ENCODE measurements at regions not wholly inside any gene's neighbourhood (a gene's known extent, or its start where the extent isn't known, plus 50 kb on each side); places are given as distances from the start of the nearest gene placed in this dataset.

GRCh38 chr13:33934951-33935371 lies 117.0 kb downstream of the RFC3 start:
- ATAC-seq (no peak), DNase-seq (no peak)
- Mint-ChIP-seq H3K27me3 (no peaks in the 10 kb centered on the region), H3K4me1 (no peaks in the 10 kb centered on the region), H3K27ac (no peak overlapping the region), H3K4me3 (no peak overlapping the region), H3K9me3 (no peaks in the 10 kb centered on the region)

- no peak overlapping the region for H3K4me3 Mint-ChIP-seq
- H3K4me1 Mint-ChIP-seq = no peaks in the 10 kb centered on the region
- DNase-seq (no peak), ATAC-seq (no peak)
- H3K27ac Mint-ChIP-seq = no peak overlapping the region
- H3K27me3 Mint-ChIP-seq = no peaks in the 10 kb centered on the region
- no peaks in the 10 kb centered on the region for H3K9me3 Mint-ChIP-seq
Measured at GRCh38 chr13:33935969-33936368, 118.0 kb downstream of the RFC3 start.

GRCh38 chr13:33937373-33938098 lies 119.6 kb downstream of the RFC3 start:
- Mint-ChIP-seq H3K9me3 (no peaks in the 10 kb centered on the region), H3K27ac (no peak overlapping the region), H3K27me3 (no peaks in the 10 kb centered on the region), H3K4me1 (no peaks in the 10 kb centered on the region), H3K4me3 (no peak overlapping the region)
- DNase-seq = no peak
- ATAC-seq = no peak

GRCh38 chr13:33940256-33940655 lies 122.3 kb downstream of the RFC3 start:
- no peak overlapping the region for H3K4me3 Mint-ChIP-seq

GRCh38 chr13:33940898-33941297 lies 122.9 kb downstream of the RFC3 start:
- ATAC-seq (no peak), DNase-seq (no peak)
- Mint-ChIP-seq H3K4me3 (no peak overlapping the region), H3K27me3 (no peaks in the 10 kb centered on the region), H3K9me3 (no peaks in the 10 kb centered on the region), H3K27ac (peak overlapping the region in 1 of 2 donors; percentile 54), H3K4me1 (no peaks in the 10 kb centered on the region)

More at GRCh38 chr13:33940256-33940655, 122.3 kb downstream of the RFC3 start:
- no peak for ATAC-seq
- H3K4me1 Mint-ChIP-seq = no peaks in the 10 kb centered on the region
- no peaks in the 10 kb centered on the region for H3K9me3 Mint-ChIP-seq
- no peak for DNase-seq
- no peak overlapping the region for H3K27ac Mint-ChIP-seq
- H3K27me3 Mint-ChIP-seq = no peaks in the 10 kb centered on the region

- no peaks in the 10 kb centered on the region for H3K27me3 Mint-ChIP-seq
- H3K27ac Mint-ChIP-seq = no peak overlapping the region
Measured at GRCh38 chr13:33945477-33945876, 127.5 kb downstream of the RFC3 start.

GRCh38 chr13:33953203-33953602 lies 135.3 kb downstream of the RFC3 start:
- H3K27me3 Mint-ChIP-seq = no peaks in the 10 kb centered on the region
- H3K4me3 Mint-ChIP-seq = no peak overlapping the region
- no peaks in the 10 kb centered on the region for H3K9me3 Mint-ChIP-seq
- H3K27ac Mint-ChIP-seq = no peak overlapping the region
- ATAC-seq = no peak
- H3K4me1 Mint-ChIP-seq = no peaks in the 10 kb centered on the region
- DNase-seq = no peak

More at GRCh38 chr13:33945477-33945876, 127.5 kb downstream of the RFC3 start:
- no peak for DNase-seq
- Mint-ChIP-seq H3K9me3 (peaks cover 0 to 9% of the 10 kb centered on the region in 2 donors), H3K4me1 (no peaks in the 10 kb centered on the region), H3K4me3 (no peak overlapping the region)
- ATAC-seq = no peak

- Mint-ChIP-seq H3K27me3 (no peaks in the 10 kb centered on the region), H3K27ac (no peak overlapping the region), H3K4me3 (no peak overlapping the region), H3K9me3 (no peaks in the 10 kb centered on the region), H3K4me1 (no peaks in the 10 kb centered on the region)
- ATAC-seq (no peak), DNase-seq (no peak)
Measured at GRCh38 chr13:33953781-33954180, 135.8 kb downstream of the RFC3 start.

GRCh38 chr13:33956346-33956745 lies 138.4 kb downstream of the RFC3 start:
- H3K27me3 Mint-ChIP-seq = no peaks in the 10 kb centered on the region
- no peak for DNase-seq
- H3K9me3 Mint-ChIP-seq = no peaks in the 10 kb centered on the region
- no peak for ATAC-seq
- H3K4me3 Mint-ChIP-seq = no peak overlapping the region
- H3K4me1 Mint-ChIP-seq = no peaks in the 10 kb centered on the region
- H3K27ac Mint-ChIP-seq = no peak overlapping the region

DNA sequence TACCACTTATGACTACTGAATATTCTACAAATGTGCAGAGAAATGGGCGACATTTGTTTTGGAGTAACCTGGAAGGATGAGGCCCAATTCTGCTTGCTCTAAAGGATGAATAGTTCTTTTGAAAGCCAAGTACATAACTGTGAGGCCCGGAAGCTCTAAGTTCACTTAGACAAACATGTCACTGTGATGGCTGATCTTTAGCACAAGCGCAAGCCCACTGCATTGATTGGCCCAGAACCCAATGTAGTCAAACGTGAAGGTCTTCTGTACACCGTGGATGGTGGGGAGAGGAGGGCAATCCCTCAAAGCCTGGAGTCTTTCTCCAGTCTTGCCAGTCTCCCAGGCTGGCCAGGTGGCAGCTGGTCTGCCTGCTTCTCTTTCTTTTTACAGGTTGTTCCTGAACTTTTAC lies 139.6 kb downstream of the RFC3 start:
- H3K27me3 Mint-ChIP-seq = no peaks in the 10 kb centered on the region
- no peak for ATAC-seq

DNA sequence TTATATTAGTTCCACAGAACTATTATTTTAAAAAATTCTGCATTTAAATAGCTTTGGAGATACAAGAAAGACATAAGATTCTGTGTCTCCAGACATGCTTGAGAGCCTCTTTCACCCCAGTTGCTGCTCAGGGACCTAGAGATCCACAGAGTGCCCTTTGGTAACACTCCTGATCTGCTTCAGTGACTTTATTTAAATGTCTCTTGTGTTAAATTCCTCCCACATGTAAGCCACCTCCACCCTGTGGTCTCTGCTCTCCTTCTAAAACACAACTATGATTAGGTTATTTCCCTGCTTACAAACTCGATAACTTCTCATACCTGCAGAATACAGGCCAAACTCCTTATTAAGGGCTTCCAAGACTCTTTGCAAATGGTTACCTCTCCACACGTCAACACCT lies 141.0 kb downstream of the RFC3 start:
- no peaks in the 10 kb centered on the region for H3K9me3 Mint-ChIP-seq
- no peaks in the 10 kb centered on the region for H3K27me3 Mint-ChIP-seq
- DNase-seq (no peak), ATAC-seq (no peak)
- H3K27ac Mint-ChIP-seq = peak overlapping the region in 1 of 2 donors; percentile 60
- no peak overlapping the region for H3K4me3 Mint-ChIP-seq
- no peaks in the 10 kb centered on the region for H3K4me1 Mint-ChIP-seq

More for the DNA sequence above, 139.6 kb downstream of the RFC3 start:
- DNase-seq = no peak
- Mint-ChIP-seq H3K27ac (no peak overlapping the region), H3K9me3 (no peaks in the 10 kb centered on the region), H3K4me1 (no peaks in the 10 kb centered on the region), H3K4me3 (no peak overlapping the region)

GRCh38 chr13:33963134-33963533 lies 145.2 kb downstream of the RFC3 start:
- no peak overlapping the region for H3K4me3 Mint-ChIP-seq
- H3K9me3 Mint-ChIP-seq = peaks cover 5 to 7% of the 10 kb centered on the region in 2 donors
- no peaks in the 10 kb centered on the region for H3K4me1 Mint-ChIP-seq
- H3K27ac Mint-ChIP-seq = no peak overlapping the region
- H3K27me3 Mint-ChIP-seq = no peaks in the 10 kb centered on the region
- DNase-seq (no peak), ATAC-seq (no peak)

DNA sequence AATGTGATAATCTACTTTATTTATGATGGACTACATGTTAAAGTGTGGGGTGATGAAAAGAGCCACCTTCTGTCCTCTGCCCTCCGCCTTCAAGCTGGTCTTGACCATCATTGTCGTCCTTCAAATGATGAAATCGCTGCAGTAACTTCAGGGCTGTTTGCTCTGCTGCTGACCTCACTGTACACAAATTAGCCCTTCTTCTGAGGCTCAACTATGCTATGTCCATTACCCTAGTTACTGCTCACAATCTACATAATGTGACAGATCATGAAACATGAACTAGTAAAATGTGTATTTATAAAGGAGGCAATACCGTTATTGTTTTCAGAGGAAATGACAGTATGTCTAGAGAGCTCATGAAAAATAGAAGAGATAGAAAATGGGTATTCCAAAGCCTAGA lies 145.9 kb downstream of the RFC3 start:
- DNase-seq = no peak
- Mint-ChIP-seq H3K27me3 (no peaks in the 10 kb centered on the region), H3K27ac (no peak overlapping the region), H3K4me3 (no peak overlapping the region), H3K9me3 (peaks cover 5 to 7% of the 10 kb centered on the region in 2 donors), H3K4me1 (no peaks in the 10 kb centered on the region)
- no peak for ATAC-seq

DNA sequence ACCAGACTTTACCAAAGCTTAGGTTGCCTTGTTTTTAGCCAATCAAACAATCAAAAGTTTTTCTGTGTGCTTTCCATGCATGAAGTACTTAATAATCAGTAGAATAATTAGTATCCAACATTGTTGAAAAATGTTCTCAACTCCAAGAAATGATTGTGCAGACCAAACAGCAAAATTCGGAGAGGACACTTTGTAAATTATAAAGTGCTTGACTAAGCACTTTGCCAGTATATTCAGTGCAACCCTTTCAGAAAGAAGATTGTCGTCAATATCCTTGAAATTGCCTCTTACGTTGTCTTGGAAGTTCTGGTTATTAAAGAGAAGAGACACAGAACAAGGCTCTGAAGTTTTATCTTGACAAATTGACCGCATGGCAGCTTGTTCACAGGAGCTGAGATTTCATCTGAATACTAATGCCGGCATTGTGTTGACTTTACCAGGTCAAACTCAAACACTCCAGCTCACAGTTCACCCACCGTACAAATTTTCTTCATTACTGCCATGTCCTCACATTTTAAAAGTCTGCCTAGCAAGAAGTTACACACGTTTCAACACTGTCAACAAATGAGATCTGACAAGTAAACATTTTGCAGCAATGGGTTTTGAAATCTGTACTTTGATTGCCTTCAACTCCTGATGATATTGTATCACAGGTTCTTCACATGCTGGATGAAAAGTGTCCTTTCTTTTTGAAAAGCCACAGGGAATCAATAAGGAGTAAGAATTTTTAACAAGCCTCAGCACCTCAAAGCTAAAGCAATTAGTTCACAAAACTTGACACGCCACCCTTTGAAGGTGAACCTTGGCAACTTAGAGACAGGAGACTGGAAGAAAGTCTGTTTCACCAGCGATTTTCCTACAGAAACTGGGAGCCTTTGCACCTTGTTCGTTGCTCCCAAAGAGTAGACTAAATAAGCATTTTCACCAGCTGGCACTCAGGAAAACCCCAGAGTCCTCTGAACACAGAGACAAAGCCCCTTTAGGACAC lies 150.9 kb downstream of the RFC3 start:
- ATAC-seq = no peak

DNA sequence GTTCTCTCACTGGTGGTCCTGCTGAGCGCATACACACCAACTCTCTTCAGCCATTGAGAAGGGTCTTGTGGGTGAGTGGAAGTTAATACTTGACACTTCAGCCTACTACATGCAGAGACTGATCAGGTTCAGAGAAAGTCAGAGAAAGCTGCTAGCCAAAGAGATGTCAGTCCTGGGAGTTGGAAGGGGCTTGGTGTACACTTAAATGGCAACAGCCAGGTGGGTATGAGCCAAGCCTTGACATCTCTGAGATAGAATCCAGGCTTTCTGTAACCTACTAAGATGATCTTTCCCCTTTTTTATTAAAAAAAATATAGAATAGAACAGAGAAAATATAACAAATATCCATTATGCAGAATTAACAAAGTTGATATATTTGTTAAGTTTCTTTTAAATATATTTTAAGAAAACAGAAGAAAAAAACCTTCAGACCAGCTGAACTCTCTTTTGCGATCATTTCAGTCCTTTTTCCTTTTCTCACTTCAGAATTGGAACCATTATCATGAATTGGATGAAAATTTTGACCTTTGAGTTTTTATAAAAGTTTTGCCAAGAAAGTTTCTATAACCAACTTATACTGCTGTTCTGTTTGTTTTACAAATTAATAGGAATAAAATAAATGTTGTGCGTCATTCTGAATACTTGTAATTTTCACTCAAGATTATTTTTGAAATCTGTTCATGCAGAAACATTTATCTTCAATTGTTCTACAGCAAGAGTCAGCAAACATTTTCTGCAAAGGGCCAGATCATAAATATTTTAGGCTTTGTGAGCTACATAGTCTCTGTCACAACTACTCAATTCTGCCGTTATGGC lies 153.0 kb downstream of the RFC3 start:
- peaks cover 7 to 12% of the 10 kb centered on the region in 2 donors for H3K9me3 Mint-ChIP-seq
- DNase-seq (no peak), ATAC-seq (no peak)
- H3K4me3 Mint-ChIP-seq = no peak overlapping the region
- H3K27ac Mint-ChIP-seq = no peak overlapping the region
- H3K27me3 Mint-ChIP-seq = no peaks in the 10 kb centered on the region
- H3K4me1 Mint-ChIP-seq = no peaks in the 10 kb centered on the region

More for the DNA sequence above, 150.9 kb downstream of the RFC3 start:
- H3K27me3 Mint-ChIP-seq = no peaks in the 10 kb centered on the region
- no peaks in the 10 kb centered on the region for H3K4me1 Mint-ChIP-seq
- H3K9me3 Mint-ChIP-seq = peaks cover 12 to 14% of the 10 kb centered on the region in 2 donors
- no peak overlapping the region for H3K4me3 Mint-ChIP-seq
- H3K27ac Mint-ChIP-seq = no peak overlapping the region
- DNase-seq = no peak

All from stimulated activated naive CD8-positive, alpha-beta T cell treated with anti-CD3 and anti-CD28 coated beads, Interleukin-15, amount 100 ng/mL, for 72 hours (primary cell).